SK-N-SH treated with all-trans-retinoic acid at 6 μM for 48 hours (cell line): ENCODE measurements at regions not wholly inside any gene's neighbourhood (a gene's known extent, or its start where the extent isn't known, plus 50 kb on each side); places are given as distances from the start of the nearest gene placed in this dataset.

Experiments
- ARNTL ChIP-seq: fragments of 450-650 bp; formaldehyde crosslinking; IDR thresholded peaks from 2 replicates; pipeline ENCODE4 v1.5.0; 2020; ENCODE audit warnings: low read depth, mild to moderate bottlenecking, moderate library complexity, borderline replicate concordance
- GLIS3 ChIP-seq: fragments of 250-450 bp; sonication (Bioruptor Pico); IDR thresholded peaks from 2 replicates; pipeline ENCODE4 v1.5.0; 2020; ENCODE audit warnings: mild to moderate bottlenecking, moderate library complexity
- RARB ChIP-seq: fragments of 250-450 bp; sonication (Bioruptor Pico); IDR thresholded peaks from 2 replicates; pipeline ENCODE4 v1.8.0; 2021; ENCODE audit warnings: mild to moderate bottlenecking, moderate library complexity

DNA sequence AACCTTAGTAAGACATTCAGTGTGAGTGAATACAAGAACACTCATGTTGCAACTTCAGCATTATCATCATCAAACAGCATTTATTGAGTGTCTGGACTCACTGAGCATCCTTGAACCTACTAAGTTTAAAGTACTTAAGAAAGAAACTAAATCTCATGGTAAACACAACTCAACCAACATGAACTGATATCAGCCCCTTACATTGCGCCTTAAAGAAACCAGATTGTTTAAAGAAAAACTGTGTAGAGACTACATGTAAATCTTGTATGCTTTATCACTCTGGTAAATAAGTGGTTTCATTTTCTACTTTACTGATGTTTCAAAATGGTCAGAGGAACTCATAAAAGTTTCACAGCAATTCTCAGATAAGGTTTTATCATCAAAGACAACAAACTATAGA is 157.5 kb upstream of the FERD3L start:
- no peak for TF ChIP-seq RARB (CRISPR knock-in tag)
- no peak for TF ChIP-seq GLIS3
- TF ChIP-seq ARNTL (CRISPR knock-in tag), result no peak
